ENCODE measurements at regions not wholly inside any gene's neighbourhood (a gene's known extent, or its start where the extent isn't known, plus 50 kb on each side); places are given as distances from the start of the nearest gene placed in this dataset.

- H3K27ac ChIP-seq (ENCODE audit: low read depth, low read length), result no peak overlapping the region
- WGBS, 3 donors, result 81 to 93% (median 83%) methylated on average over 4 of the region's 4 CpGs
These were observed 99.6 kb downstream of the ARF6 start for GRCh38 chr14:49992448-49992847.

DNA sequence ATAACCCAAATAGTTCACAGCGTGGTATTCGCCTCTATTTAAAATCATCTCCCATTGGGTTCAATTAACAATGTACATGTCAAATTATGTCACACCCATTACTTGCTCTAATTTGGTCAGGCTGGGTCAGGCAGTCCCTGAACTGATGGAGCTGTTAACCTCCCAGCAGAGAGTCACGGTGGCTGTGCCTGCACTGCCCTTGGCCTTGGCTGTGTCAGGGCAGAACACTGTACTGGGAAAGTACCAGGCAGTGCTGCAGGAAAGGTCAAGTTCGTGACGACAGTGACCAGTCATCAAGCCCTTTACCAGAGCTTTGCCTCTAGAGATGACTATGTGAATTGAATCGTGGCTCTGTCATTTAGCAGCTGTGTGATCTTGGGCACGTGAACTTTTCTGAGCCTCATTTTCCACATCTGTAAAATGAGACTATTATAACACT is 100.0 kb downstream of the ARF6 start:
- no peak overlapping the region for H3K27ac ChIP-seq (ENCODE audit: low read depth, low read length)
- 69 to 74% (median 72%) methylated on average over 7 of the region's 7 CpGs for WGBS, 3 donors

- 85 to 90% (median 90%) methylated on average over 9 of the region's 9 CpGs for WGBS, 3 donors
These were observed 100.7 kb downstream of the ARF6 start for GRCh38 chr14:49993565-49993964.

DNA sequence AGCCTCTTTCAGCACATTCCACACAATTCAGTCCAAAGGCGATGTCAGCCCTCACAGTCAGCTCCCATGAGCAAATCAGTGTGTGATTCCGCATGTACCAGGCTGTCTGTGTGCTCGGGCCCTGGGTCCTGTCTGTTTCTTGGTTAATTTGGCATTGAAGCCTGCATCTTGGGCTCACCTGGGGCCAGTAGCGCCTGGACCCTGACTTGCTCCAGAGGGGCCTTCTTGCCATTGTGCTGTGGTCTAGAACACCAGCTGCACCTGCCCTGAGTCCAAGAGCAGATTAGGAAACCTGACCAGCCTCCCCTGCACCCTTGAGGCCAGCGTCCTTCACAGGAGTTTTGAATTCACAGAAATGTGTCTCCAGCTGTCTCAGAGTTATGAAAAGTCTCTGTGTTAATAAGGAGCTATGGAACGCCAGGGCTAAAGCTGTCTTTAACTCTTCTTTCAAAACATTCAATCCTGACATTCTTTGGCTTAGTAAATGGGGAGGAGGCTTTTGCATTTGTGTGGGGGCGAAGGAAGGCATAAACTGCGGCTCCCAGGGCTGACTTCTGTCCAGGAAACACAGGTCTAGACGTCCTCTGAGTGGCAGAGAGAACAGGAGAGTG is 102.2 kb downstream of the ARF6 start:
- no peak overlapping the region for H3K27ac ChIP-seq (ENCODE audit: low read depth, low read length)
- 80 to 88% (median 82%) methylated on average over 9 of the region's 9 CpGs for WGBS, 3 donors

More at GRCh38 chr14:49993565-49993964, 100.7 kb downstream of the ARF6 start:
- H3K27ac ChIP-seq (ENCODE audit: low read depth, low read length), result no peak overlapping the region

DNA sequence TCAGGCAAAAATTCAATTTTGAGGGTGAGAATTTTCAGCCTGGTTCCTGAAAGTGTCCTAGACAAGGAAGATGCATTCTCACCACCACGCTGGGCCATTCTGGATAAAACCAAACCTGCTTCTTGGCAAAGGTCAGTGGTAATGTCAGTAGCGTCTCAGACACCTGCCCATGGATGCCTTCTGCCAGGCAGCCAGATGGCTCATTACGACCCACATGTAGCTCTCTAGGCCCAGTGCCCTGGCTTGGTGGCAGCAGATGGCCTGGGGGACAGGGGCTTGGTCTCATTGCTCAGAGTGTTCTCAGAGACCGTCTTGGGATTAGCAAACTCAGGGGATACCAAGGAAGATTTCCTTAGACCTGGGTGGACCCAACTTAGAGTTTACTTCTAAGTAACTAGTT is 105.1 kb downstream of the ARF6 start:
- no peak overlapping the region for H3K27ac ChIP-seq (ENCODE audit: low read depth, low read length)
- WGBS, 3 donors, result 94 to 98% (median 95%) methylated on average over 4 of the region's 4 CpGs

DNA sequence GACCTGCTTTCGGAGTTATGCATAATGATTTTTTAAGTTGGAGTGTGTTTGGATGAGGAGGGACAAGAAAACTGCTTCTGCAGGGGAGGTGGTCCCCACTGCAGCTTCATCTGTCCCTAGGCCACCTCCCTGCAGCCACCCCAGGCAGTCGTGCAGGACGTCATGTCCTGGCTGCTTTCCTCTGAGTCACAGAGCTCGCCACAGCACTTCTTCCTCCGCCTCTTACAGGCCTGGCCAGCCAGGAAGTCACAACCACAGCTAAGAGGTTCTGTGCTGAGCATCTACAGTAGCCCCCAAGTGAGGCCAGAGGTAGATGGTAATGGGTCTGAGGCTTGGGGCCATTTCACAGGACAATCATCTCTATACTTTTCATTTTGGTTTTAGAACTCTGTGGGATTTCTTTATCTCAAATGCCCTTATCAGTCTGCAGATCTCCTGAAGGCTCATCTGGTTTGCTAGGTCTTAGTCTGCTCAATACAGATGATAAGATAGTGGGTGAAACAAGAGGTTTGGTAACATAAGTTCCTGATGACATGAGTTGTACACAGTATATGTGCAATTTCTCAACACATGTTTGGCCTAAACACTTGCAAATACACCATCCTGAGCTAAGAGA is 106.4 kb downstream of the ARF6 start:
- WGBS, 3 donors, result 20 to 44% (median 25%) methylated on average over 5 of the region's 5 CpGs
- no peak overlapping the region for H3K27ac ChIP-seq (ENCODE audit: low read depth, low read length)

DNA sequence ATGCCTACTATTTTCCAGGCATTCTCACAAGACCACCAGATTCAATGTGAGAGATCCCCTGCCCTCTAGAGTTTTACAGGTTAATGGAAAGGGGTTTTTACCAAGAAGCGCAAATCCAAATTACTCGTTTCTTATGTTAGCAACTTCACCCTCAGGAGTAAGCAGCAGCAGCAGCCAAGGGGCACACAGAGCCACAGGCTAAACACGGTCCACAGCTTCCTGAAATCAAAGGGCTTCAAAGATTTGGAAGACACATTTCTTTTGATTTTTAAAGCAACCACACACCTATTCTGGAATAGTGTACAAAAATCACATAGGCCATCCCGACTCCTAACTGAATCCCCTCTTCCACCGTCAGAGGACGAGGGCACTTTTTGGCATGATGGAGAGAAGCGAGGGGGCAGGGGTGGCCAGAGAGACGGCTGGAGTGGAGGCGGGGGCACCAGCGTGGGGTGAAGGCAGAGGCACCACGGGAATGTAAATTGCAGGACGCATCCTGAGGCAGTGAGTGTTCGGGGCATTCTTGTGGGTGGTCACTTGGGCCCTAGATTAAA is 107.0 kb downstream of the ARF6 start:
- peak overlapping the region; percentile 7 for H3K27ac ChIP-seq (ENCODE audit: low read depth, low read length)
- 57 to 78% (median 61%) methylated on average over 13 of the region's 13 CpGs for WGBS, 3 donors

DNA sequence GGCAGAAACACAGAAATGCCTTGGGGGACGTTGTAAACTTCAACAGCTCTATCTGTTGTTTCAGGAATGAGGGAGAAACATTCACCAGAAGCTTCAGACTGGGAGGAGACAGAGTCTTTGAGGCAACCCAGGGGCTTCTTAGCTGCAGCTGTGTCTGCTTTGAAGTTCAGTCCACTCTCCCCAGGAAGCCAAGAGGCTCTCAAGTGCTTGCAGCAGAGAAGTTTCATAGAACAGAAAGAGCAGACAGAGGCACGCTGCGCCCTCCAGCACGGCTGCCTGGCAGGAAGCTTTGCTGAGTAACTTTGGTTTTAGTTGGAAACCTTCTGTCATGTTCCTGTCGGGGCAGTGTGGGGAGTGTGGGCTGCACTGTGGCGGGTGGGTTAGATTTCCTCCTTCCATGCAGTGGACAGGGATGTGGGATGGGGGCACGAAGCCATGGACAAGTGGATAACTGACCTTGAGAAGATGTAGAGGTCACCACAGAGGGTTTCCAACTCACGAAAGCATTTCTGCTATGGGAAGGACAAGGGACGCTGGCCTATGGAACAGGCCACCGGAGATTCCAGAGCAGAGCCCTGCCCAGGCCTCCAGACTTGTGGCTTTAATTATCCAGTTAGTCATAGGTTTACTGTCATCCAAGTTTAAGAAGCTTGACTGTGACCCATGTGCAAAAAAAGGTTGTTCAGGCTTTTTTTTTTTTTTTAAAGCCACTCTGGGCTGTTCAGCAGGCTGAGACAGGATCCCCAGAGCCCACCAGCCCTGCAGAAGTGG is 107.7 kb downstream of the ARF6 start:
- H3K27ac ChIP-seq (ENCODE audit: low read depth, low read length), result peak overlapping the region; percentile 7
- 16 to 49% (median 23%) methylated on average over 10 of the region's 10 CpGs for WGBS, 3 donors

DNA sequence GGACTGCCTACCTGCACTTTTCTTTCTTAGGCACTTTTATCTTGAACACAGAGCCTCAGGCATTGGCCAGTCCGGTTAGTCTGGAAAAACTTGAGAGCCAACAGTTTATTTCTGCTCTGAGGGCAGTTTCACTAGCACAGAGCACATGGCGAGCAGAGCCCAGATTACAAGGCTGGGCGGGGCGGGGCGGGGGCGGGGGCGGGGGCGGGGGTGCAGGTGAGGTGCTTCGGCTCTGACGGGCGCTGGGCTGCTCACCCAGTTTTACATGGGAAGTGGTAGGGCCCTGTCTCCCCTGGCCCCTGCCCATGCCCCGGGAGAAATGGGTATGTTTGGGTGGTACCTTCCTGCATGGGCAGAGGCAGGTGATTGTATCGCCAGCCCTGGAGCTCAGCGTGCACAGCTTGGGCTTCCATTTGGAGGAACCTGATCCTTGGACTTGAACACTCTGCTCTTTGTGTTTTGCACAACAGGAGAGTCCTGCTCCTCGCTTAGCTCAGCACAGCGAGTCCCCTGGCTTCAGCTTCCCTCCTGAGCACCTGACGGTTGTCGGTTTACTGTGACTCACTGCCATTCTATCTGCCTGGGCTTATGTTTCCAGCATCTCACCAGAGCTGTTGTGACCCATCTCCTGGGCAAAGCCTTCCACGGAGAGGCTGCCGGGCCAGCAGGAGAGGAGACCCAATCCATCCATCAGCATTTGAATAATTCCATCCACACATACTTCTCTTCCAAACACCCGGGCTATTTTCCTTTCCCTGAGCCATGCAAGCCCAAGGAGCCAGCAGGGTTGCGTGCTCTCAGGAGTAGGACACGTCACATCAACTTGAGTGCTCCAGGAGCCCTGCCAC is 108.5 kb downstream of the ARF6 start:
- H3K27ac ChIP-seq (ENCODE audit: low read depth, low read length), result peak overlapping the region; percentile 20
- WGBS, 3 donors, result 23 to 61% (median 46%) methylated on average over 23 of the region's 23 CpGs

GRCh38 chr14:50001999-50002925 is 109.4 kb downstream of the ARF6 start:
- peak overlapping the region; percentile 38 for H3K27ac ChIP-seq (ENCODE audit: low read depth, low read length)
- 71 to 82% (median 75%) methylated on average over 10 of the region's 10 CpGs for WGBS, 3 donors

DNA sequence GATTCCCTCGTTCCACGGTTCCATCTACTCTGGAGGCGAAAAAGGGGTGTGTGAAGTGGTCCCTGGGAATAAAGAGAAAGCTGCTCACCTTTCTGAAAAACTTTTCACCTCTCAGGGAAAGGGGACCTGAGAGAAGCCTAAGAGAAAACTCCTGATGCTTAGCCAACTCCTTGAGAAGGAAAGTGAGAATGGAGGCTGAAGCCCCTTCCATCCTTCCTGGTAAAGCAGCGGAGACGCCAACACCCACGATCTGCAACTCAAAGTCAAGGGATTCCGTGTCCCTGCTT is 110.0 kb downstream of the ARF6 start:
- WGBS, 3 donors, result 19 to 38% (median 26%) methylated on average over 7 of the region's 7 CpGs
- peak overlapping the region; percentile 38 for H3K27ac ChIP-seq (ENCODE audit: low read depth, low read length)

GRCh38 chr14:50003213-50004021 is 110.5 kb downstream of the ARF6 start:
- peak overlapping the region; percentile 38 for H3K27ac ChIP-seq (ENCODE audit: low read depth, low read length)
- 3 to 5% (median 3%) methylated on average over 48 to 54 of the region's 54 CpGs for WGBS, 3 donors

GRCh38 chr14:50006141-50006540 is 110.2 kb downstream of the VCPKMT start:
- no peak overlapping the region for H3K27ac ChIP-seq (ENCODE audit: low read depth, low read length)
- WGBS, 3 donors, result 92 to 97% (median 92%) methylated on average over 4 of the region's 4 CpGs

DNA sequence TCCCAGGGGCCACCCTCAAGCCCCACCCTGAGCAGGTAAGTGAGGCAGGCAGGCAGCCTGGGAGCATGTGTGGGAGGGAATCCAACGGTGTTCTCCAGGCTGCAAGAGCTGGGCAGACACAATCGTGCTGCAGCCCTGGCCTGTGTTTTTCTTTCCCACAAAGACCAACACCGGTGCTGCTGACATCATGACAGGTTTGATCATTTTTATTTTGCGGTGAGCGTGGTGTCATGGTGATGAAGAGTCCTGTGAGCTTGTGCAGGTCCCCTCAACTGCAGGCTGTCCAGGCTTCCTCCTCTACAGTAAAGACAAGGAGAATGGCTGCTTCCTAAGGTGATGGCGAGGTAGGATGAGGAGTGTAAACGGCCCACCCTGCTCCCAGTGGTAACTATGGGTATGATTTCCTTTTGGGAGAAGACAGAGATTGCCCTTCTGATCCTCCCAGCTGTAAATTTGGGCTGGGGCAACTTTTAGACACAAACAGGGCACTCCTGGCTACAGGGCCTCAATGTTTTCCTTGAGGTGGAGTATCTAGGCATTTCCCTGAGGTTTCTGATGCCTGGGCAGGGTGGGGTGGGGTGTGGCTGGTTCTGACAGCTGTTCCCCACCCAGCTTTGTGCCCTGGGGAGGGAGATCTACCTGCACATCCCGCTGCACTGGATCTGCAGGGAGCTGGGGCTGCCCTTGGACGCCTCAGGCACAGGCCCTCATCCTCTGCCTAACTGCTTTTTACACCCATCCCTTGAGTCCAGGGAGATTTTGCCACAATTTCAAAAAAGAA is 109.1 kb downstream of the VCPKMT start:
- WGBS, 3 donors, result 66 to 74% (median 73%) methylated on average over 9 of the region's 9 CpGs
- H3K27ac ChIP-seq (ENCODE audit: low read depth, low read length), result no peak overlapping the region

GRCh38 chr14:50008562-50008961 is 107.8 kb downstream of the VCPKMT start:
- H3K27ac ChIP-seq (ENCODE audit: low read depth, low read length), result no peak overlapping the region
- 26 to 72% (median 55%) methylated on average over 2 of the region's 2 CpGs for WGBS, 3 donors

DNA sequence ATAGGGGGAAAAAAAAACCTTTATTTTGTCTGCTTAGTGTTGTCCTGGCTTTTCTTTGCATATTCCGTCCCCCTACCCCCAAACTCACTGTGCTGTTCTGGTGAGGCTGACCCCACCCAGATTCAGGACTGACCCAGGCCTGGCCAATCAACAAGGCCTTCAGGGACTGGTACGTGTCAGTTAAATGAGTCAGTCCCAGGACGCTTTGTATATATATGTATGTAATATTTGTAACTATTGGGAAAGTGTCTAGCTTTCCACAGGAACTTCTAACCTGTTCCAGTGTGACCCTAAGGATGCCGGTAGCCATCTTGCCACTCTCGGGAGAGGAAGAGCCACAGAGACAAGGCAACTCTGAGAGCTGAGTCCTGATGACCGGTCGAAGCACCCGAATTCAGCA is 107.4 kb downstream of the VCPKMT start:
- H3K27ac ChIP-seq (ENCODE audit: low read depth, low read length), result no peak overlapping the region
- 84 to 88% (median 87%) methylated on average over 8 of the region's 8 CpGs for WGBS, 3 donors
